Ovary (tissue), 3 donors: ENCODE measurements at regions not wholly inside any gene's neighbourhood (a gene's known extent, or its start where the extent isn't known, plus 50 kb on each side); places are given as distances from the start of the nearest gene placed in this dataset.

ENCODE experiments used
- CTCF ChIP-seq, 3 donors: fragments of 450-650 bp in 2 of 3; fragments of 200-600 bp in 1 of 3; IDR thresholded peaks; one replicate each; pipeline versions ENCODE4 v1.5.1 to v1.8.0; 2016 to 2022; ENCODE audit warnings: antibody characterized with exemption in 3 of 3, mild to moderate bottlenecking in 1 of 3
- EP300 ChIP-seq: sonication (generic); formaldehyde crosslinking; IDR thresholded peaks from one replicate; pipeline ENCODE4 v1.6.1; 2017; ENCODE audit warnings: antibody characterized with exemption
- POLR2A ChIP-seq: fragments of 450-650 bp; IDR thresholded peaks from one replicate; pipeline ENCODE4 v1.6.1; 2017; ENCODE audit warnings: antibody characterized with exemption, mild to moderate bottlenecking, moderate library complexity
- donor health status: DM: no; HTN: no; CAD: no.

GRCh38 chr1:233843525-233844204, 60.8 kb upstream of the SLC35F3 start:
- TF ChIP-seq CTCF (IDR thresholded peaks at IDR 0.05) (no peak), POLR2A (no peak), EP300 (no peak)
